ENCODE measurements at regions not wholly inside any gene's neighbourhood (a gene's known extent, or its start where the extent isn't known, plus 50 kb on each side); places are given as distances from the start of the nearest gene placed in this dataset.
"Not testable (repeated sequence)": the region's sequence is repeated elsewhere in the genome, so short reads cannot be mapped to it uniquely, and the experiment has no call there.

DNA sequence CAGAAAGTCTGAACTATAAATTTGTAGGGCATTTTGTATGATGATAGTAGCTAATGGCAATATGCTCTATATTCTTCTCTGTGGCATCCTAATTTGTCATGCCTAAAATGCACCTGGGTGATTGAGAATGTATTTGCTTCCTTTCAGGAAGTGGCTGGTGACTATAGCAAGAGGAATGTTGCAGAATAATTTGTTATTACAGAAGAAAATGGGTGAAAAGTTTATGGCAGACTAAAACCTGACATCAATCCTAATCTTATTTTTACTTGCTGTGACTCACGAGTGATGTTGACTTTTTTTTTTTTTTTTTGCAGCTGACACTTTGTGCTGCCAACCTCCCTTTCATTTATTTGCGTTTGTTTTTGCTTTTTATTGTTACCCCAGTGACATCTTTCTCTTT, 141.1 kb downstream of the MSL3 start:
- Histone ChIP-seq H3K18ac (ENCODE audit: low read length) (no peak overlapping the region), H2BK15ac (replicated peaks; ENCODE audit: low read depth) (no peak overlapping the region), H3K4me1 (ENCODE audit: control insufficient read depth, low read depth, low read length) (no peaks in the 10 kb centered on the region), H2BK120ac (ENCODE audit: low read depth, low read length) (no peak overlapping the region), H4K8ac (ENCODE audit: low read depth, low read length) (no peak overlapping the region), H4K5ac (ENCODE audit: low read length) (no peak overlapping the region), H3K27ac (ENCODE audit: low read depth, low read length) (no peak overlapping the region), H3K27me3 (ENCODE audit: insufficient read depth, low read length, poor library complexity) (no peaks in the 10 kb centered on the region), H3K4ac (ENCODE audit: low read depth, low read length) (no peak overlapping the region), H3K36me3 (ENCODE audit: control insufficient read depth, insufficient read depth, low read length) (no peaks in the 10 kb centered on the region), H3K4me3 (ENCODE audit: low read length) (no peak overlapping the region), H3K56ac (ENCODE audit: low read length) (no peak overlapping the region), H3K4me2 (ENCODE audit: low read length) (no peak overlapping the region), H3K9ac (ENCODE audit: low read length) (no peak overlapping the region), H2BK5ac (ENCODE audit: low read length) (no peak overlapping the region), H3K79me2 (ENCODE audit: control insufficient read depth, insufficient read depth, low read length) (no peaks in the 10 kb centered on the region), H3K23ac (ENCODE audit: low read length) (no peak overlapping the region), H3K79me1 (ENCODE audit: low read length) (no peaks in the 10 kb centered on the region), H2AK5ac (ENCODE audit: low read length) (no peak overlapping the region)
- peak; percentile 1 for DNase-seq
- WGBS (ENCODE audit: extremely low coverage, insufficient coverage, low lambda C conversion rate) = no CpG with 5 or more reads among the region's 2 CpGs

DNA sequence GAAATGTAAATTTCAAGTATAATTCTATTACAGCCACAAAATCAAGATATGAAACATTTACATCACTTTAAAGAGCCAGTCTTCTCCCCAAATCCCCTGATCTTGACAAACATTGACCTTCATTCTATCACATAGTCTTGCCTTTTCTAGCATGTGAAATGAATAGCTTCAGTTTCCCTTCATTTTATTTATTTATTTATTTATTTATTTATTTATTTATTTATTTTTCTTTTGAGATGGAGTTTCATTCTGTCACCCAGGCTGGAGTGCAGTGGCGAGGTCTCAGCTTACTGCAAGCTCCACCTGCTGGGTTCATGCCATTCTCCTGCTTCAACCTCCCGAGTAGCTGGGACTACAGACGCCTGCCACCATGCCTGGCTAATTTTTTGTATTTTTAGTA, 147.9 kb downstream of the MSL3 start:
- H3K9ac ChIP-seq (ENCODE audit: low read length); H4K8ac ChIP-seq (ENCODE audit: low read depth, low read length); H3K4me3 ChIP-seq (ENCODE audit: low read length); H2BK15ac ChIP-seq (replicated peaks; ENCODE audit: low read depth); H3K79me2 ChIP-seq (ENCODE audit: control insufficient read depth, insufficient read depth, low read length); H4K5ac ChIP-seq (ENCODE audit: low read length); H3K18ac ChIP-seq (ENCODE audit: low read length); H3K4me2 ChIP-seq (ENCODE audit: low read length); H3K23ac ChIP-seq (ENCODE audit: low read length); H3K27me3 ChIP-seq (ENCODE audit: insufficient read depth, low read length, poor library complexity); H3K79me1 ChIP-seq (ENCODE audit: low read length); H3K4ac ChIP-seq (ENCODE audit: low read depth, low read length); H3K56ac ChIP-seq (ENCODE audit: low read length); H3K36me3 ChIP-seq (ENCODE audit: control insufficient read depth, insufficient read depth, low read length); H3K27ac ChIP-seq (ENCODE audit: low read depth, low read length); H3K4me1 ChIP-seq (ENCODE audit: control insufficient read depth, low read depth, low read length); H2AK5ac ChIP-seq (ENCODE audit: low read length); H2BK5ac ChIP-seq (ENCODE audit: low read length); H2BK120ac ChIP-seq (ENCODE audit: low read depth, low read length); DNase-seq: not testable (repeated sequence)
- WGBS (ENCODE audit: extremely low coverage, insufficient coverage, low lambda C conversion rate) = no CpG with 5 or more reads among the region's 3 CpGs

DNA sequence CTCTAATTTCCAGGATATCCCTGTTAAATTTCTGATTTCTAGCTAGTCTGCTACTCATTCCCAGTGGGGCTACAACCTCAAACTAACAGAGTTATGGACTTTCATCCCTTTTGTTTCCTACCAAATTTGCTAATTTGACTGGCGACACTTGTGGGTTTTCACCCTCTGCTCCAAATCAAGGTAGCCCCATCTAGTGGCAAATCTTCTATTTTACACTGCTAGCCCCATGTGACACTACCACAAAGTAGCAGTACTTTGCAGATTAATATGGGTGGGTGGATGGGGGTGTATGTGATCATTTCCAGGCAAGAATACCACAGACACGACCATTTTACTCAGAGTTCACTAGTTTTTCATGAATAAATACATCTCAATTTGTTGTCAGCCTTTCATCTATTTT, 150.3 kb downstream of the MSL3 start:
- H3K4ac ChIP-seq (ENCODE audit: low read depth, low read length) = no peak overlapping the region
- H3K36me3 ChIP-seq (ENCODE audit: control insufficient read depth, insufficient read depth, low read length) = no peaks in the 10 kb centered on the region
- H2BK15ac ChIP-seq (replicated peaks; ENCODE audit: low read depth) = no peak overlapping the region
- H3K27ac ChIP-seq (ENCODE audit: low read depth, low read length) = no peak overlapping the region
- DNase-seq = peak; percentile 47
- no peak overlapping the region for H3K9ac ChIP-seq (ENCODE audit: low read length)
- no CpG with 5 or more reads among the region's 2 CpGs for WGBS (ENCODE audit: extremely low coverage, insufficient coverage, low lambda C conversion rate)
- H3K79me1 ChIP-seq (ENCODE audit: low read length) = no peaks in the 10 kb centered on the region
- H3K23ac ChIP-seq (ENCODE audit: low read length) = no peak overlapping the region
- H2AK5ac ChIP-seq (ENCODE audit: low read length) = no peak overlapping the region
- H4K8ac ChIP-seq (ENCODE audit: low read depth, low read length) = no peak overlapping the region
- H3K18ac ChIP-seq (ENCODE audit: low read length) = no peak overlapping the region
- H3K79me2 ChIP-seq (ENCODE audit: control insufficient read depth, insufficient read depth, low read length) = no peaks in the 10 kb centered on the region
- H3K4me1 ChIP-seq (ENCODE audit: control insufficient read depth, low read depth, low read length) = no peaks in the 10 kb centered on the region
- H2BK5ac ChIP-seq (ENCODE audit: low read length) = no peak overlapping the region
- no peak overlapping the region for H3K4me2 ChIP-seq (ENCODE audit: low read length)
- no peaks in the 10 kb centered on the region for H3K27me3 ChIP-seq (ENCODE audit: insufficient read depth, low read length, poor library complexity)
- no peak overlapping the region for H2BK120ac ChIP-seq (ENCODE audit: low read depth, low read length)
- no peak overlapping the region for H3K4me3 ChIP-seq (ENCODE audit: low read length)
- H3K56ac ChIP-seq (ENCODE audit: low read length) = no peak overlapping the region
- H4K5ac ChIP-seq (ENCODE audit: low read length) = no peak overlapping the region

DNA sequence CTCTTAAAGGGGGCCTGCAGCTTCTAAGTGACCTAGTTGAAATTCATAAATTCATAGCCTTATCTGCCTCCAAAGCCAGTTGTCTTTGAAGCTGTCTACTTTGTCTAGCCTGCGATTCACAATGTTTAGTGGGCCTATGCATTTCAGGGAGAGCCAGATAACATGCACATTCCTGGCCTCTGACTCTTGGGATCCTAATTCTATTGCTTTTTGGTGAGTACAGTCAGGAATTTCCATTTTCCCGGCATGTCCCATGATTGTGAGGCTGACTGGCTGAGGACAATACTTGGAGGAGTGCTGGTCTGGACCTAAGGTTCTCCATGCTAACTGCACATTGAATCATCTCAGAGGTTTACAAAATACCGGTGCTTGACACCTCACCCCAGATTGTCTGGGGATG, 155.0 kb downstream of the MSL3 start:
- Histone ChIP-seq H4K5ac (ENCODE audit: low read length) (no peak overlapping the region), H3K56ac (ENCODE audit: low read length) (no peak overlapping the region)

DNA sequence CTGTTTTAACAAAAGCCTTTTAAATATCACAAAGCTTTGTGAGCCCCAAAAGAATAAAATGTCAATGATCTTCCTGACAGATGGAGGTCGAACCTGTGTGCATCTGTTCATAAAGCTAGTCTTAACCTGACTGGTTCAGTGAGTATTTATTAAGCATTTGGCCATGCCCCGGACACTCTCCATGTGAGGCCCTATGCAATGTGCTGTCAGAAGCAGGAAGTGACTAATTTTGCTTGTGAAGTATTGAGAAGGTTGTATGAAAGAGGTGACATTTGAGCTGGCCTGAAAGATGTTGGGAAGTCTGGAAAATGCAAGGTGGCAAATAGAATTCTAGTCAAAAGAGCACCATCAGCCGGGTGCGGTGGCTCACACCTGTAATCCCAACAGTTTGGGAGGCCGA, 171.4 kb downstream of the MSL3 start:
- H3K23ac ChIP-seq (ENCODE audit: low read length) = no peak overlapping the region
- WGBS (ENCODE audit: extremely low coverage, insufficient coverage, low lambda C conversion rate) = no CpG with 5 or more reads among the region's 5 CpGs
- H4K5ac ChIP-seq (ENCODE audit: low read length) = no peak overlapping the region

More for the DNA sequence above, 155.0 kb downstream of the MSL3 start:
- Histone ChIP-seq H3K36me3 (ENCODE audit: control insufficient read depth, insufficient read depth, low read length) (no peaks in the 10 kb centered on the region), H4K8ac (ENCODE audit: low read depth, low read length) (no peak overlapping the region), H3K4me2 (ENCODE audit: low read length) (no peak overlapping the region), H3K27ac (ENCODE audit: low read depth, low read length) (no peak overlapping the region), H3K23ac (ENCODE audit: low read length) (no peak overlapping the region), H3K79me2 (ENCODE audit: control insufficient read depth, insufficient read depth, low read length) (no peaks in the 10 kb centered on the region), H3K79me1 (ENCODE audit: low read length) (no peaks in the 10 kb centered on the region), H2BK5ac (ENCODE audit: low read length) (no peak overlapping the region), H3K4me3 (ENCODE audit: low read length) (no peak overlapping the region), H3K27me3 (ENCODE audit: insufficient read depth, low read length, poor library complexity) (no peaks in the 10 kb centered on the region), H2BK120ac (ENCODE audit: low read depth, low read length) (no peak overlapping the region), H3K4me1 (ENCODE audit: control insufficient read depth, low read depth, low read length) (no peaks in the 10 kb centered on the region), H3K18ac (ENCODE audit: low read length) (no peak overlapping the region), H3K4ac (ENCODE audit: low read depth, low read length) (no peak overlapping the region), H3K9ac (ENCODE audit: low read length) (no peak overlapping the region), H2BK15ac (replicated peaks; ENCODE audit: low read depth) (no peak overlapping the region), H2AK5ac (ENCODE audit: low read length) (no peak overlapping the region)
- peak; percentile 12 for DNase-seq
- WGBS (ENCODE audit: extremely low coverage, insufficient coverage, low lambda C conversion rate) = no CpG with 5 or more reads among the region's 3 CpGs

DNA sequence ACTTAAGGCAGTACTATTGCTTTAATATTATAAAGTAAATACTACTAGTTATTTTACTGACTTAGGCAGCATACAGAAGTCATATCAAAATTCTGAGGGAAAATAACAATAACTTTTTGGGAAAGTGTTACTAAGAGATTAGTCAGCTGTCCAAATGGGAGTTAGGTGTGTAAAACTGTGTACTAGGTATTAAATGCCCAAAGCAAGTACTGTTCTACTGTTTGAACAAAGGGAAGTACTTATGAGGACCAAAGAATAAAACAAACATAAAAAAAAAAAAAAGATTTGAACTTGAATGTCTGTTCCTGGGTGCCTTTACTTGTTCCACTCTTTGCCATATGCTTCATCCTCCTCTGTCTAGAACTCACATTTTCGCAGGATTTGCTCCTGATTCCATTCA, 174.4 kb downstream of the MSL3 start:
- H4K5ac ChIP-seq (ENCODE audit: low read length) = no peak overlapping the region
- H2BK15ac ChIP-seq (replicated peaks; ENCODE audit: low read depth) = no peak overlapping the region
- no peak overlapping the region for H3K4me2 ChIP-seq (ENCODE audit: low read length)
- no peak overlapping the region for H2BK120ac ChIP-seq (ENCODE audit: low read depth, low read length)
- no peak overlapping the region for H3K27ac ChIP-seq (ENCODE audit: low read depth, low read length)
- H3K36me3 ChIP-seq (ENCODE audit: control insufficient read depth, insufficient read depth, low read length) = no peaks in the 10 kb centered on the region
- no peak overlapping the region for H3K4ac ChIP-seq (ENCODE audit: low read depth, low read length)
- WGBS (ENCODE audit: extremely low coverage, insufficient coverage, low lambda C conversion rate) = no CpG with 5 or more reads among the region's 1 CpG
- H3K23ac ChIP-seq (ENCODE audit: low read length) = no peak overlapping the region
- no peaks in the 10 kb centered on the region for H3K4me1 ChIP-seq (ENCODE audit: control insufficient read depth, low read depth, low read length)
- H3K79me1 ChIP-seq (ENCODE audit: low read length) = no peaks in the 10 kb centered on the region
- no peak overlapping the region for H3K18ac ChIP-seq (ENCODE audit: low read length)
- no peak overlapping the region for H4K8ac ChIP-seq (ENCODE audit: low read depth, low read length)
- H3K79me2 ChIP-seq (ENCODE audit: control insufficient read depth, insufficient read depth, low read length) = no peaks in the 10 kb centered on the region
- DNase-seq = no peak
- no peak overlapping the region for H3K56ac ChIP-seq (ENCODE audit: low read length)
- no peak overlapping the region for H3K9ac ChIP-seq (ENCODE audit: low read length)
- no peaks in the 10 kb centered on the region for H3K27me3 ChIP-seq (ENCODE audit: insufficient read depth, low read length, poor library complexity)
- H2BK5ac ChIP-seq (ENCODE audit: low read length) = no peak overlapping the region
- no peak overlapping the region for H2AK5ac ChIP-seq (ENCODE audit: low read length)
- no peak overlapping the region for H3K4me3 ChIP-seq (ENCODE audit: low read length)

More for the DNA sequence above, 171.4 kb downstream of the MSL3 start:
- Histone ChIP-seq H3K79me1 (ENCODE audit: low read length) (no peaks in the 10 kb centered on the region), H4K8ac (ENCODE audit: low read depth, low read length) (no peak overlapping the region), H3K9ac (ENCODE audit: low read length) (no peak overlapping the region), H3K79me2 (ENCODE audit: control insufficient read depth, insufficient read depth, low read length) (no peaks in the 10 kb centered on the region), H3K18ac (ENCODE audit: low read length) (no peak overlapping the region), H2BK5ac (ENCODE audit: low read length) (no peak overlapping the region), H3K36me3 (ENCODE audit: control insufficient read depth, insufficient read depth, low read length) (no peaks in the 10 kb centered on the region), H3K27me3 (ENCODE audit: insufficient read depth, low read length, poor library complexity) (no peaks in the 10 kb centered on the region), H2AK5ac (ENCODE audit: low read length) (no peak overlapping the region), H2BK120ac (ENCODE audit: low read depth, low read length) (no peak overlapping the region), H2BK15ac (replicated peaks; ENCODE audit: low read depth) (no peak overlapping the region), H3K4me2 (ENCODE audit: low read length) (no peak overlapping the region), H3K27ac (ENCODE audit: low read depth, low read length) (no peak overlapping the region), H3K4ac (ENCODE audit: low read depth, low read length) (no peak overlapping the region), H3K4me1 (ENCODE audit: control insufficient read depth, low read depth, low read length) (no peaks in the 10 kb centered on the region), H3K56ac (ENCODE audit: low read length) (no peak overlapping the region), H3K4me3 (ENCODE audit: low read length) (no peak overlapping the region)
- DNase-seq = no peak

Measured in mesendoderm (in vitro differentiated cells).